ENCODE measurements at regions not wholly inside any gene's neighbourhood (a gene's known extent, or its start where the extent isn't known, plus 50 kb on each side); places are given as distances from the start of the nearest gene placed in this dataset.

- TF ChIP-seq REST (IDR thresholded peaks at IDR 0.05; ENCODE audit: insufficient replicate concordance, low read depth) (peak; percentile 96), GABPA (IDR thresholded peaks at IDR 0.05; ENCODE audit: low read depth) (no peak)
- H3K27me3 ChIP-seq (ENCODE audit: insufficient read depth, poor library complexity, severe bottlenecking) = no peaks in the 10 kb centered on the region
- no peak overlapping the region for H3K27ac ChIP-seq (replicated peaks)
- no peak overlapping the region for H3K4me3 ChIP-seq (replicated peaks; ENCODE audit: insufficient read depth, low read length)
- DNase-seq (ENCODE audit: low read depth in 1 of 2, low spot score in 1 of 2) = peak in 1 of 2 experiments; percentile 14
Measured at GRCh38 chr11:45580399-45580798, 85.0 kb downstream of the CHST1 start.

GRCh38 chr11:45578316-45578715 lies 87.1 kb downstream of the CHST1 start:
- no peak overlapping the region for H3K4me3 ChIP-seq (replicated peaks; ENCODE audit: insufficient read depth, low read length)
- DNase-seq (ENCODE audit: low read depth in 1 of 2, low spot score in 1 of 2) = no peak
- no peak overlapping the region for H3K27ac ChIP-seq (replicated peaks)
- TF ChIP-seq POLR2AphosphoS5 (IDR thresholded peaks at IDR 0.05; ENCODE audit: low read depth) (no peak), SPI1 (IDR thresholded peaks at IDR 0.05; ENCODE audit: borderline replicate concordance, low read depth) (no peak), REST (IDR thresholded peaks at IDR 0.05; ENCODE audit: insufficient replicate concordance, low read depth) (no peak), GABPA (IDR thresholded peaks at IDR 0.05; ENCODE audit: low read depth) (no peak)
- TF ChIP-seq, protein P1, sequence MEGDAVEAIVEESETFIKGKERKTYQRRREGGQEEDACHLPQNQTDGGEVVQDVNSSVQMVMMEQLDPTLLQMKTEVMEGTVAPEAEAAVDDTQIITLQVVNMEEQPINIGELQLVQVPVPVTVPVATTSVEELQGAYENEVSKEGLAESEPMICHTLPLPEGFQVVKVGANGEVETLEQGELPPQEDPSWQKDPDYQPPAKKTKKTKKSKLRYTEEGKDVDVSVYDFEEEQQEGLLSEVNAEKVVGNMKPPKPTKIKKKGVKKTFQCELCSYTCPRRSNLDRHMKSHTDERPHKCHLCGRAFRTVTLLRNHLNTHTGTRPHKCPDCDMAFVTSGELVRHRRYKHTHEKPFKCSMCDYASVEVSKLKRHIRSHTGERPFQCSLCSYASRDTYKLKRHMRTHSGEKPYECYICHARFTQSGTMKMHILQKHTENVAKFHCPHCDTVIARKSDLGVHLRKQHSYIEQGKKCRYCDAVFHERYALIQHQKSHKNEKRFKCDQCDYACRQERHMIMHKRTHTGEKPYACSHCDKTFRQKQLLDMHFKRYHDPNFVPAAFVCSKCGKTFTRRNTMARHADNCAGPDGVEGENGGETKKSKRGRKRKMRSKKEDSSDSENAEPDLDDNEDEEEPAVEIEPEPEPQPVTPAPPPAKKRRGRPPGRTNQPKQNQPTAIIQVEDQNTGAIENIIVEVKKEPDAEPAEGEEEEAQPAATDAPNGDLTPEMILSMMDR (IDR thresholded peaks at IDR 0.05; ENCODE audit: insufficient read depth, low read length) = no peak
- H3K27me3 ChIP-seq (ENCODE audit: insufficient read depth, poor library complexity, severe bottlenecking) = no peaks in the 10 kb centered on the region

- no peaks in the 10 kb centered on the region for H3K27me3 ChIP-seq (ENCODE audit: insufficient read depth, poor library complexity, severe bottlenecking)
- no peak for DNase-seq (ENCODE audit: low read depth in 1 of 2, low spot score in 1 of 2)
- TF ChIP-seq REST (IDR thresholded peaks at IDR 0.05; ENCODE audit: insufficient replicate concordance, low read depth) = no peak
- no peak for TF ChIP-seq GABPA (IDR thresholded peaks at IDR 0.05; ENCODE audit: low read depth)
- TF ChIP-seq SPI1 (IDR thresholded peaks at IDR 0.05; ENCODE audit: borderline replicate concordance, low read depth) = no peak
- TF ChIP-seq, protein P1 (IDR thresholded peaks at IDR 0.05; ENCODE audit: insufficient read depth, low read length) = no peak
- TF ChIP-seq POLR2AphosphoS5 (IDR thresholded peaks at IDR 0.05; ENCODE audit: low read depth) = no peak
- H3K4me3 ChIP-seq (replicated peaks; ENCODE audit: insufficient read depth, low read length) = no peak overlapping the region
- no peak overlapping the region for H3K27ac ChIP-seq (replicated peaks)
Measured at GRCh38 chr11:45577752-45578151, 87.7 kb downstream of the CHST1 start.

Measured in HL-60 (cell line).